Adrenal gland (tissue), 5 donors: ENCODE measurements at regions not wholly inside any gene's neighbourhood (a gene's known extent, or its start where the extent isn't known, plus 50 kb on each side); places are given as distances from the start of the nearest gene placed in this dataset.

Experiments used
- CTCF ChIP-seq, 6 experiments: fragments of 450-650 bp in 4 of 6; fragments of 200-600 bp in 2 of 6; sonication (generic) in 1 of 6; IDR thresholded peaks; 1 replicate in 5 of 6; 2 replicates in 1 of 6; pipeline versions ENCODE4 v1.5.1 to v1.8.0; 2016 to 2021; ENCODE audit warnings: antibody characterized with exemption in 6 of 6, mild to moderate bottlenecking in 2 of 6, moderate library complexity in 1 of 6
- POLR2A ChIP-seq, 2 donors: fragments of 450-650 bp; IDR thresholded peaks; one replicate each; pipeline ENCODE4 v1.6.1; 2017; ENCODE audit warnings: antibody characterized with exemption in 2 of 2, mild to moderate bottlenecking in 2 of 2, moderate library complexity in 1 of 2
- donor health status: DM: no; HTN: no; CAD: no.

DNA sequence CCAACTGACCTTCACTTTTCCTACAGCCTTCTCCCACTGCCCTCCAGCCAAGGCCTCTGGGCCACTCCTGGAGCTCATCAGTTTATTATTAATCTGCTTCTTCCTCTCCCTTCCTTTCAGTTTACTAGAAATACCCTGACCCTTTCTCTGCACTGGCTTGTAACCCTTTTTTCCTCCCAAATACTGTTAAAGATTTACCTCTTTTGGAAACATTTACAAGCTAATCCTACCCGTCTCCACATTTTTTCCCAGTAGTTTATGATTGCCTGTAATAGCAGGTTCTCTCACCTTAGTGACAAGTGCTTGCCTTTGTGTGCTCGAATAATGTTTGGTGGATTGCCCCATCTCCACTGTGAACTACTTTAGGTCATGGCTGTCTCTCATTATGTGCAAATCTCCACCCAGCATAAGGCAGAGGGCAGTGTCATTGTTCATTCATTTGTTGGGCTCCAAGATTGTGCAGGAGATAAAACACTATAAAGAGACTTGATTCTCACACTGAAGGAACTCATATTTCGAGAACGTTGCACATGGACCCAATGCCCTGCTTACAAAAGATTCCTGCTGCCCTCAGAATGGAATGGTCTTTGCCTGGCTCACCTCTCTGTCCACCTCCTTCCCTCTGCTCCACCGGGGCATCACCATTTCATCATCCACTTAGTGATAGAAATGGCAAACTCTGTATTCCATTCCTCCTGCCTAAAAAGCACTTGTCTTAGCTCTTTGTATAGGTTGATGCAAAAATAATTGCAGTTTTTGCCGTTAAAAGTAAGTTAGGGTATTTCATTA is 491.1 kb downstream of the UTRN start:
- TF ChIP-seq CTCF (IDR thresholded peaks at IDR 0.05) (no peak), POLR2A (IDR thresholded peaks at IDR 0.05) (no peak)
